ENCODE measurements at regions not wholly inside any gene's neighbourhood (a gene's known extent, or its start where the extent isn't known, plus 50 kb on each side); places are given as distances from the start of the nearest gene placed in this dataset.
A peak's percentile ranks its signal among the peaks of the same experiment; 100 is the strongest.

DNA sequence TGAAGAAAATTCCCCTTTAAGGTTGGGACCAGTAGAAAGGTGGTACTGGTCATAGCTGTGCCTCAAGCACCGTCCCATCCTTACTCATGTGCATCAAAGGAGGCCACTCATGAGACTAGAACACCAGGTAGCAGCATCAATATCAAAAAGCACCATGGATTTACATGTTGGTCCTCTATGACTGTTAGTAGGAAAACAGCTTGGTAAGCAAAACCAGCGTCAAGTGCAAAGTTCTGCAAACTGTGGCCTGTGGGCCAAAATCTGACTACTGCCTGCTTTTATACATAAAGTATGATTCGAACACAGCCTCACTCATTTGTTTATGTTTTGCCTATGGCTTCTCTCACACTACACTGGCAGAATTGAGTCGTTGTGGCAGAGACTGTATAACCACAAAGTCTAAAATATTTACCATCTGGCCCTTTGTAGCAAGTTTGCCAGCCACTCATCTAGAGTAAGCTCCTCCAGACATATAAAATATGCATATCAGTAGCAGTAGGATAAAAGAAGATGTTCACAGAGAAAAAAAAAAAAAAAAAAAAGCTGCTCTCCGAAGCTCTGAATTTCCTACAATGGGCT is 119.7 kb upstream of the CTNNA2 start:
- Mint-ChIP-seq H3K9me3 (no peaks in the 10 kb centered on the region), H3K27me3 (ENCODE audit: insufficient read depth, low read depth, poor library complexity) (no peaks in the 10 kb centered on the region), H3K4me1 (peaks cover 11% of the 10 kb centered on the region; the same call in 2 of the 3 replicates), H3K4me3 (no peak overlapping the region), H3K27ac (no peak overlapping the region), H3K36me3 (ENCODE audit: low read depth) (no peaks in the 10 kb centered on the region)
- Histone ChIP-seq H3K36me3 (ENCODE audit: insufficient read depth) (no peaks in the 10 kb centered on the region), H4K20me1 (replicated peaks; ENCODE audit: insufficient read depth) (no peaks in the 10 kb centered on the region), H3K4me1 (ENCODE audit: insufficient read depth) (0 out of 2 replicates have a peak, but pooled peaks cover 3% of the 10 kb centered on the region), H3K79me2 (replicated peaks; ENCODE audit: insufficient read depth) (no peaks in the 10 kb centered on the region), H2AFZ (peak overlapping the region; percentile 76), H3K4me2 (no peak overlapping the region), H3K4me3 (no peak overlapping the region), H3K27ac (ENCODE audit: low read depth) (no peak overlapping the region), H3K27me3 (ENCODE audit: insufficient read depth) (no peaks in the 10 kb centered on the region), H3K9me2 (ENCODE audit: insufficient read depth) (no peaks in the 10 kb centered on the region), H3F3A (replicated peaks; ENCODE audit: low read depth) (no peaks in the 10 kb centered on the region)
- TF ChIP-seq EZH2 (IDR thresholded peaks at IDR 0.05; ENCODE audit: low read depth, unreplicated experiment), result no peak
- no peak for TF ChIP-seq POLR2AphosphoS5 (IDR thresholded peaks at IDR 0.05; ENCODE audit: low read depth)
- TF ChIP-seq ZNF331 (CRISPR knock-in tag; IDR thresholded peaks at IDR 0.05; ENCODE audit: low read depth), result no peak
- TF ChIP-seq, protein P1, sequence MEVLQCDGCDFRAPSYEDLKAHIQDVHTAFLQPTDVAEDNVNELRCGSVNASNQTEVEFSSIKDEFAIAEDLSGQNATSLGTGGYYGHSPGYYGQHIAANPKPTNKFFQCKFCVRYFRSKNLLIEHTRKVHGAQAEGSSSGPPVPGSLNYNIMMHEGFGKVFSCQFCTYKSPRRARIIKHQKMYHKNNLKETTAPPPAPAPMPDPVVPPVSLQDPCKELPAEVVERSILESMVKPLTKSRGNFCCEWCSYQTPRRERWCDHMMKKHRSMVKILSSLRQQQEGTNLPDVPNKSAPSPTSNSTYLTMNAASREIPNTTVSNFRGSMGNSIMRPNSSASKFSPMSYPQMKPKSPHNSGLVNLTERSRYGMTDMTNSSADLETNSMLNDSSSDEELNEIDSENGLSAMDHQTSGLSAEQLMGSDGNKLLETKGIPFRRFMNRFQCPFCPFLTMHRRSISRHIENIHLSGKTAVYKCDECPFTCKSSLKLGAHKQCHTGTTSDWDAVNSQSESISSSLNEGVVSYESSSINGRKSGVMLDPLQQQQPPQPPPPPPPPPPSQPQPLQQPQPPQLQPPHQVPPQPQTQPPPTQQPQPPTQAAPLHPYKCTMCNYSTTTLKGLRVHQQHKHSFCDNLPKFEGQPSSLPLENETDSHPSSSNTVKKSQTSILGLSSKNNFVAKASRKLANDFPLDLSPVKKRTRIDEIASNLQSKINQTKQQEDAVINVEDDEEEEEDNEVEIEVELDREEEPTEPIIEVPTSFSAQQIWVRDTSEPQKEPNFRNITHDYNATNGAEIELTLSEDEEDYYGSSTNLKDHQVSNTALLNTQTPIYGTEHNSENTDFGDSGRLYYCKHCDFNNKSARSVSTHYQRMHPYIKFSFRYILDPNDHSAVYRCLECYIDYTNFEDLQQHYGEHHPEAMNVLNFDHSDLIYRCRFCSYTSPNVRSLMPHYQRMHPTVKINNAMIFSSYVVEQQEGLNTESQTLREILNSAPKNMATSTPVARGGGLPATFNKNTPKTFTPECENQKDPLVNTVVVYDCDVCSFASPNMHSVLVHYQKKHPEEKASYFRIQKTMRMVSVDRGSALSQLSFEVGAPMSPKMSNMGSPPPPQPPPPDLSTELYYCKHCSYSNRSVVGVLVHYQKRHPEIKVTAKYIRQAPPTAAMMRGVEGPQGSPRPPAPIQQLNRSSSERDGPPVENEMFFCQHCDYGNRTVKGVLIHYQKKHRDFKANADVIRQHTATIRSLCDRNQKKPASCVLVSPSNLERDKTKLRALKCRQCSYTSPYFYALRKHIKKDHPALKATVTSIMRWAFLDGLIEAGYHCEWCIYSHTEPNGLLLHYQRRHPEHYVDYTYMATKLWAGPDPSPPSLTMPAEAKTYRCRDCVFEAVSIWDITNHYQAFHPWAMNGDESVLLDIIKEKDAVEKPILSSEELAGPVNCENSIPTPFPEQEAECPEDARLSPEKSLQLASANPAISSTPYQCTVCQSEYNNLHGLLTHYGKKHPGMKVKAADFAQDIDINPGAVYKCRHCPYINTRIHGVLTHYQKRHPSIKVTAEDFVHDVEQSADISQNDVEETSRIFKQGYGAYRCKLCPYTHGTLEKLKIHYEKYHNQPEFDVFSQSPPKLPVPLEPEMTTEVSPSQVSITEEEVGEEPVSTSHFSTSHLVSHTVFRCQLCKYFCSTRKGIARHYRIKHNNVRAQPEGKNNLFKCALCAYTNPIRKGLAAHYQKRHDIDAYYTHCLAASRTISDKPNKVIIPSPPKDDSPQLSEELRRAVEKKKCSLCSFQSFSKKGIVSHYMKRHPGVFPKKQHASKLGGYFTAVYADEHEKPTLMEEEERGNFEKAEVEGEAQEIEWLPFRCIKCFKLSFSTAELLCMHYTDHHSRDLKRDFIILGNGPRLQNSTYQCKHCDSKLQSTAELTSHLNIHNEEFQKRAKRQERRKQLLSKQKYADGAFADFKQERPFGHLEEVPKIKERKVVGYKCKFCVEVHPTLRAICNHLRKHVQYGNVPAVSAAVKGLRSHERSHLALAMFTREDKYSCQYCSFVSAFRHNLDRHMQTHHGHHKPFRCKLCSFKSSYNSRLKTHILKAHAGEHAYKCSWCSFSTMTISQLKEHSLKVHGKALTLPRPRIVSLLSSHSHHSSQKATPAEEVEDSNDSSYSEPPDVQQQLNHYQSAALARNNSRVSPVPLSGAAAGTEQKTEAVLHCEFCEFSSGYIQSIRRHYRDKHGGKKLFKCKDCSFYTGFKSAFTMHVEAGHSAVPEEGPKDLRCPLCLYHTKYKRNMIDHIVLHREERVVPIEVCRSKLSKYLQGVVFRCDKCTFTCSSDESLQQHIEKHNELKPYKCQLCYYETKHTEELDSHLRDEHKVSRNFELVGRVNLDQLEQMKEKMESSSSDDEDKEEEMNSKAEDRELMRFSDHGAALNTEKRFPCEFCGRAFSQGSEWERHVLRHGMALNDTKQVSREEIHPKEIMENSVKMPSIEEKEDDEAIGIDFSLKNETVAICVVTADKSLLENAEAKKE (CRISPR knock-in tag; IDR thresholded peaks at IDR 0.05), result no peak
- TF ChIP-seq ZNF114 (CRISPR knock-in tag; IDR thresholded peaks at IDR 0.05), result no peak
- no peak for ATAC-seq
- no peak for DNase-seq (ENCODE audit: low spot score)

DNA sequence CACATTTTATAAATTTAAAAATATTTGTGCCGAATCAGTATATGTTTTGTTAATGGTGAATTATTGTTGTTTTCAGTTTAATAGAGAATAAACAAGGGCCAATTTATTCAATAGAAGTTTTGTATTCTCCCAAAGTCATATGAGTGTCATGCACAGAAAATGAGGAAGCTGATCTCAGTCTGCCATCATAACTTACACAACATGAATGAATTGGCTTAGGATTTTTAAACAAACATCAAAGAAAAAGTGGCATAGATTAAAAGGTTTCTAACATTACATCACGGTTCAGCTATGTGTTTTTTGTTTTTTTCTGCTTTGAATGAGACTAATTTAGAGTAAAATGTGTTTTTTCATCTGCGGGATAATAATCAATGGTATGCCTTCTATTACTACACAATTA is 123.4 kb upstream of the CTNNA2 start:
- H4K20me1 ChIP-seq (replicated peaks; ENCODE audit: insufficient read depth), result no peaks in the 10 kb centered on the region
- no peaks in the 10 kb centered on the region for H3K9me2 ChIP-seq (ENCODE audit: insufficient read depth)
- no peaks in the 10 kb centered on the region for H3K79me2 ChIP-seq (replicated peaks; ENCODE audit: insufficient read depth)
- no peaks in the 10 kb centered on the region for H3K9me3 Mint-ChIP-seq
- H3K27me3 ChIP-seq (ENCODE audit: insufficient read depth), result no peaks in the 10 kb centered on the region
- H3K36me3 Mint-ChIP-seq (ENCODE audit: low read depth), result no peaks in the 10 kb centered on the region
- H3K4me3 ChIP-seq, result no peak overlapping the region
- no peaks in the 10 kb centered on the region for H3K27me3 Mint-ChIP-seq (ENCODE audit: insufficient read depth, low read depth, poor library complexity)
- no peak overlapping the region for H3K4me2 ChIP-seq
- DNase-seq (ENCODE audit: low spot score) (no peak), ATAC-seq (no peak)
- no peak overlapping the region for H3K4me3 Mint-ChIP-seq
- H3K4me1 ChIP-seq (ENCODE audit: insufficient read depth), result 0 out of 2 replicates have a peak, but pooled peaks cover 3% of the 10 kb centered on the region
- no peak overlapping the region for H3K27ac Mint-ChIP-seq
- H3K36me3 ChIP-seq (ENCODE audit: insufficient read depth), result no peaks in the 10 kb centered on the region
- no peak overlapping the region for H3K27ac ChIP-seq (ENCODE audit: low read depth)
- H2AFZ ChIP-seq, result no peak overlapping the region
- H3F3A ChIP-seq (replicated peaks; ENCODE audit: low read depth), result no peaks in the 10 kb centered on the region
- H3K4me1 Mint-ChIP-seq, result peaks cover 10% of the 10 kb centered on the region; the same call in 2 of the 3 replicates
- no peak for TF ChIP-seq EZH2 (IDR thresholded peaks at IDR 0.05; ENCODE audit: low read depth, unreplicated experiment)
- TF ChIP-seq, protein P2, sequence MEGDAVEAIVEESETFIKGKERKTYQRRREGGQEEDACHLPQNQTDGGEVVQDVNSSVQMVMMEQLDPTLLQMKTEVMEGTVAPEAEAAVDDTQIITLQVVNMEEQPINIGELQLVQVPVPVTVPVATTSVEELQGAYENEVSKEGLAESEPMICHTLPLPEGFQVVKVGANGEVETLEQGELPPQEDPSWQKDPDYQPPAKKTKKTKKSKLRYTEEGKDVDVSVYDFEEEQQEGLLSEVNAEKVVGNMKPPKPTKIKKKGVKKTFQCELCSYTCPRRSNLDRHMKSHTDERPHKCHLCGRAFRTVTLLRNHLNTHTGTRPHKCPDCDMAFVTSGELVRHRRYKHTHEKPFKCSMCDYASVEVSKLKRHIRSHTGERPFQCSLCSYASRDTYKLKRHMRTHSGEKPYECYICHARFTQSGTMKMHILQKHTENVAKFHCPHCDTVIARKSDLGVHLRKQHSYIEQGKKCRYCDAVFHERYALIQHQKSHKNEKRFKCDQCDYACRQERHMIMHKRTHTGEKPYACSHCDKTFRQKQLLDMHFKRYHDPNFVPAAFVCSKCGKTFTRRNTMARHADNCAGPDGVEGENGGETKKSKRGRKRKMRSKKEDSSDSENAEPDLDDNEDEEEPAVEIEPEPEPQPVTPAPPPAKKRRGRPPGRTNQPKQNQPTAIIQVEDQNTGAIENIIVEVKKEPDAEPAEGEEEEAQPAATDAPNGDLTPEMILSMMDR (conservative IDR thresholded peaks at IDR 0.05; ENCODE audit: low read depth in 2 of 2), result no peak
- TF ChIP-seq NANOG (IDR thresholded peaks at IDR 0.05; ENCODE audit: borderline replicate concordance), result no peak
- TF ChIP-seq, protein P3, sequence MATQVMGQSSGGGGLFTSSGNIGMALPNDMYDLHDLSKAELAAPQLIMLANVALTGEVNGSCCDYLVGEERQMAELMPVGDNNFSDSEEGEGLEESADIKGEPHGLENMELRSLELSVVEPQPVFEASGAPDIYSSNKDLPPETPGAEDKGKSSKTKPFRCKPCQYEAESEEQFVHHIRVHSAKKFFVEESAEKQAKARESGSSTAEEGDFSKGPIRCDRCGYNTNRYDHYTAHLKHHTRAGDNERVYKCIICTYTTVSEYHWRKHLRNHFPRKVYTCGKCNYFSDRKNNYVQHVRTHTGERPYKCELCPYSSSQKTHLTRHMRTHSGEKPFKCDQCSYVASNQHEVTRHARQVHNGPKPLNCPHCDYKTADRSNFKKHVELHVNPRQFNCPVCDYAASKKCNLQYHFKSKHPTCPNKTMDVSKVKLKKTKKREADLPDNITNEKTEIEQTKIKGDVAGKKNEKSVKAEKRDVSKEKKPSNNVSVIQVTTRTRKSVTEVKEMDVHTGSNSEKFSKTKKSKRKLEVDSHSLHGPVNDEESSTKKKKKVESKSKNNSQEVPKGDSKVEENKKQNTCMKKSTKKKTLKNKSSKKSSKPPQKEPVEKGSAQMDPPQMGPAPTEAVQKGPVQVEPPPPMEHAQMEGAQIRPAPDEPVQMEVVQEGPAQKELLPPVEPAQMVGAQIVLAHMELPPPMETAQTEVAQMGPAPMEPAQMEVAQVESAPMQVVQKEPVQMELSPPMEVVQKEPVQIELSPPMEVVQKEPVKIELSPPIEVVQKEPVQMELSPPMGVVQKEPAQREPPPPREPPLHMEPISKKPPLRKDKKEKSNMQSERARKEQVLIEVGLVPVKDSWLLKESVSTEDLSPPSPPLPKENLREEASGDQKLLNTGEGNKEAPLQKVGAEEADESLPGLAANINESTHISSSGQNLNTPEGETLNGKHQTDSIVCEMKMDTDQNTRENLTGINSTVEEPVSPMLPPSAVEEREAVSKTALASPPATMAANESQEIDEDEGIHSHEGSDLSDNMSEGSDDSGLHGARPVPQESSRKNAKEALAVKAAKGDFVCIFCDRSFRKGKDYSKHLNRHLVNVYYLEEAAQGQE (IDR thresholded peaks at IDR 0.05; ENCODE audit: unreplicated experiment), result no peak
- TF ChIP-seq POLR2AphosphoS5 (IDR thresholded peaks at IDR 0.05; ENCODE audit: low read depth), result no peak
